CD4-positive, alpha-beta T cell treated with Interleukin-2 at 100 ng/mL for 4 hours (primary cell): ENCODE measurements at regions not wholly inside any gene's neighbourhood (a gene's known extent, or its start where the extent isn't known, plus 50 kb on each side); places are given as distances from the start of the nearest gene placed in this dataset.
"Not testable (repeated sequence)": the region's sequence is repeated elsewhere in the genome, so short reads cannot be mapped to it uniquely, and the experiment has no call there.

Source experiments
- DNase-seq: peaks from one replicate; pipeline ENCODE4 v3.0.0-alpha.2; 2020; ENCODE audit warnings: low spot score

- no peak for DNase-seq
Measured at GRCh38 chr4:138500869-138501268, 258.7 kb upstream of the SLC7A11 start.

DNA sequence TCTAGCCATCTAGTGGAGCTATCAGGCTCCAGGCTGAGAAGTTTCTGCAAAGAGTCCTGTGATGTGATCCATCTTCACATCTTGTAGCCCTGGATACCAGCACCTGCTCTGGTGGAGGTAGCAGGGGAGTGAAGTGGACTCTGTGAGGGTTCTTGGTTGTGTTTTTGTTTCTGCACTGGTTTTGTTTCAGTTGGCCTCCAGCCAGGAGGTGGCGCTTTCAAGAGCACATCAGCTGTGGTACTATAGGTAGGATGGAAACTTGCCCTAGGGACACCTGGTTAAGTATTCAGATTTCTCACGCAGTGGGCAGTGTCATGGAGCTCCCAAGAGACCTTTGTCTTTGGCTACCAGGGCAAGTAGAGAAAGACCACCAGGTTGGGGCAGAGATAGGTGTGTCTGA is 257.5 kb upstream of the SLC7A11 start:
- DNase-seq = no peak

DNA sequence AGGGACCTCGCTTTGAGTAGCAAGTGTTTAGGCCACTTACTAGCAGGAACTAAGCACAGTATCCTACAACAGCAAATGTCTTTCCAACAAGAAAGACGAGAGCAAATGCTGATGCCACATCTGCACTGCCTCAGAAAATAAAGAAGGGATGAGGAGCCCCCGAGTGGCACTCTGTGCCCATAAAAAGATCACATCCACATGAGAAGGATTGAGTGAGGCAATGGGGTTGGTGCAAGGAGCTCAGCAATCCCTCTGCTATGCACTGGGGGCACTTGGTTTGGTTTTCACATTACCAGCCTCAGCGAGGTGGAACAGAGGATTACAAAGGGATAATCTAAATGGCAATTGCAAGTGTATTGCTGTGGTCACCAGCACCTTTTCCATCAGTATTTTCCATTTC is 252.8 kb upstream of the SLC7A11 start:
- DNase-seq = no peak

DNA sequence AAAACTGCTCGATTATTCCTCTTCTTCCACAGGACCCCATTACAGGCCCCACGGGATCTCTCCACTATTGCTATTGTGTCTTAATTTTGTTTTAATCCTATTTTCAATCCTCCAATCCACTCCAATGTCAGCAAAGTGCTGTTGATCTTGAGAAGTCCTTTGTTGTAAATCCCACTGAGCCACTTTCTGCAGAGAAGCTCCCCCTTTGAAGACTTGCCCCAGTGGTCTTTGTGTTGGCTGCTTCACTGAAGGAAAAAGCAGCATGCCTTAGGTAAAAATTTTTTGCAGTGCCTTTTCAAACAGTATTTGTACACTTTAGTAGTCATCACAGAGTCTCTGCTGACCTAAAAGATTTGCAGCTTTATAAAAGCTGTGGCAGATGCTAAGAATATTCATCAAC is 252.0 kb upstream of the SLC7A11 start:
- no peak for DNase-seq

- no peak for DNase-seq
Measured at GRCh38 chr4:138492176-138492575, 250.0 kb upstream of the SLC7A11 start.

DNA sequence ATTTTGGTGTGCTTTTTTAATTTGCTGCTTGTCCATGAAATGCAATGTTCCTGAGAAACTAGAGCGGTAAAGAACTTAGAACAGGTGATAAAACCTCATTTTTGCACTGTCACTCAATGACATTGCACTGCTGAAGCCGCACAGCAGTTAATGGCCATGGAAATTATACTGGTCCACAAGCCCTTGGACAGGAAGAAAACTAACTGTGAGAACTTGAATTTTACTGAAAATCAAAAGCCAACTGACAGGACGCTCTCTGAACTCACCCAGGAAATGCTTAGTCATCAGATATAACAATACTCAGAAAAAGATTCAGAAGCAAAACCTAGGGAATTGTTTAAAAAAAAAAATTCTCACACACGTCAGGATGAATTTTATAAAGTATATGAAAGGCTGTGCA is 246.4 kb upstream of the SLC7A11 start:
- no peak for DNase-seq

- DNase-seq = no peak
Measured at GRCh38 chr4:138487670-138488069, 245.5 kb upstream of the SLC7A11 start.

GRCh38 chr4:138487230-138487629 is 245.1 kb upstream of the SLC7A11 start:
- no peak for DNase-seq

- no peak for DNase-seq
Measured at GRCh38 chr4:138485498-138485897, 243.3 kb upstream of the SLC7A11 start.

- DNase-seq = no peak
Measured at GRCh38 chr4:138475116-138475515, 233.0 kb upstream of the SLC7A11 start.

GRCh38 chr4:138473339-138473738 is 231.2 kb upstream of the SLC7A11 start:
- no peak for DNase-seq

DNA sequence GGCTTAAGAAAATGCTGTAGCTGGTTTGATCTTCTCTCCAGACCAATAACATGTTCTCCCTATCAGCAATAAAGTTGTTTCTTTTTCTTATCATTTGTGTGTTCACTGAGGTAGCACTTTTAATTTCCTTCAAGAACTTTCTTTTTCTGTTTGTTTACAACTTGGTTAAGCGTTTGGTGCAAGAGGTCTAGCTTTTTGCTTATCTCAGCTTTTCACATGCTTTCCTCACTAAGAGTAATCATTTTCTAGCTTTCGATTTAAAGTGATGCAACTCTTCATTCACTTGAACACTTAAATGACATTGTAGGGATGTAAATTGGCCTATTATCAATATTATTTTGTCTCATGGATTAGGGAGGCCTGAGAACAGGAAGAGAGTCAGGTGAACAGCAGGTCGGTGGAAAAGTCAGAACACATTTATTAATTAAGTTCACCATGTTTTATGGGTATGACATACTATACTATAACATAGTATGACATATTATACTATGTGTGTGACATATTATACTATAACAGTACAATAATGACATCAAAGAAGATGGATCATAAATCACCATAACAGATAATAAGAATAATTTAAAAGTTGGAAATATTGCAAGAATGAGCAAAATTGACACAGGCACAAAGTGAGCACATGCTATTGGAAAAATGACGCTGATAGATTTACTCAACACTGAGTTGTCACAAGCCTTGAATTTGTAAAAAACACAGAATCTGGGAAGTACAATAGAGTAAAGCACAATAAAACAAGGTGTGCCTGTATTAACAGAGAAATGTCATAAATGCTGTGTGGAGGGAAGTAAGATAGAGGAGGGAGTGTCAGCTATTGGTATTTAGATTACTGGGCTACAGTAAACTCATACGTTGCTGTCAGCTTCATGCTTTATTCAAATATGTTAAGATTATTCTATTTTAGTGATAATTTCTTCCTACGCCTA is 218.6 kb upstream of the SLC7A11 start:
- DNase-seq = no peak

DNA sequence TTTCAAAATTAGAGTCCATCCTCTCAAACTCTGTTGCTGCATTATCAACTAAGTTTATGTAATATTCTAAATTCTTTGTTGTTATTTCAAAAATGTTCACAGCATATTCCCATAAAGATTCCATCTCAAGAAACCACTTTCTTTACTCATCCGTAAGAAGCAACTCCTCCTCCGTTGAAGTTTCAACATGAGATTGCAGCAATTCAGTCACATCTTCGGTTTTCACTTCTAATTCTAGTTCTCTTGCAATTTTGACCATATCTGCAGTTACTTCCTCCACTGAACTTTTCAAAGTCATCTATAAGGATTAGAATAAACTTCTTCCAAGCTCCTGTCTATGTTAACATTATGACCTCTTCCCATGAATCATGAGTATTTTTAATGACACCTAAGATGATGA is 216.6 kb upstream of the SLC7A11 start:
- DNase-seq = no peak

- not testable (repeated sequence) for DNase-seq
Measured at GRCh38 chr4:138456349-138456748, 214.2 kb upstream of the SLC7A11 start.

- DNase-seq = no peak
Measured at GRCh38 chr4:138455097-138455496, 212.9 kb upstream of the SLC7A11 start.

DNA sequence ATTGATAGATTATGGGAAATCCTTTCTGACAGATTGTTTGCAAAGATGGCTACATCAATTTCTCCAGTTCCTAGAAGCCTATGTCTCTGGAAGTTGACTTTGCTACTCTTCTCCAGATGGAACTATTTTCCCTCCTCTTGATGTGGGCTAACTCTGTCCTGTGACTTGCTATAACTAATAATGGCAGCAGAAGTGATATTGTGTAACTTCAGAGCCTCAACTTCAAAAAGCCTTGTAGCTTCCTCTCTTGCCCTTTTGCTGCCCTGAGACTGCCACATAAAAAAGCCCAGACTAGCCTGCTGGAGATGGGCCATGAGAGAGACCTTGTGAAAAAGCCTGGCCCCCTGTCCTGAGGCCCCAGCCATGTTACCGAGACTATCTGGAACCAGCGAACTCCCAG is 210.7 kb upstream of the SLC7A11 start:
- DNase-seq = no peak

GRCh38 chr4:138451276-138451663 is 209.1 kb upstream of the SLC7A11 start:
- no peak for DNase-seq

DNA sequence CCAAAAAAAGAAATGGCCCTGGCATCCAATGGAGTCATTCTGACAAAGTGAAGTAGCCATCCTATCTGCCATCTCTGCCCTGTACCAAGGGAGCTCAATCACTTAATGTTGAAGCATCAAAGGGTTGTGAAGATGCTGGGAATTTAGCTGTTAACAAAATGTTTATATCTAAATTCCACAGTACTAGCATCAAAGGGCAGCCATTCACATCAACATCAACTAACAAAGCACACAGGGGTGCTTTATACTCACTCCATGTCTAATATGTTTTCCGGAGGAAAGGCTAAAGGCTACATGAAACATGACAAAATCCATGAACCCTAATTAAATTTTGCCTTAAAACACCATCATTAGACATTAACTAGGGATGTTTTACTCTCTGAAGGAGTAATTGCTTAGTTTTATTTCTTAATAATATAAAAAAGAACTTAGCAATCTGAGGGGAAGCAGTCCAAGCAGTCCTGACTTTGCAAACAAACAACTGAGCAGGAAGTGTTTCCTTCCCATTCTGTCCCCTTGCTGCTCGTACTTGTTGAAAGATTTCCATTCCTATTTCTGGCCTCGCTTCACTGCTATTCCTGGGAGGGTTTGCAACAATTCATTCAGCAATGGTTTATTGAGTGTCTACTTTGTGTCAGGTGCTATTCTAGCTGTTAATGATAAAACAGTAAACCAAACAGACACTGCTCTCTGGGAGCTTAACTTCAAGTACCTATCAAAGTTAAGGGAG is 208.6 kb upstream of the SLC7A11 start:
- no peak for DNase-seq

GRCh38 chr4:138449938-138450337 is 207.8 kb upstream of the SLC7A11 start:
- DNase-seq = no peak

DNA sequence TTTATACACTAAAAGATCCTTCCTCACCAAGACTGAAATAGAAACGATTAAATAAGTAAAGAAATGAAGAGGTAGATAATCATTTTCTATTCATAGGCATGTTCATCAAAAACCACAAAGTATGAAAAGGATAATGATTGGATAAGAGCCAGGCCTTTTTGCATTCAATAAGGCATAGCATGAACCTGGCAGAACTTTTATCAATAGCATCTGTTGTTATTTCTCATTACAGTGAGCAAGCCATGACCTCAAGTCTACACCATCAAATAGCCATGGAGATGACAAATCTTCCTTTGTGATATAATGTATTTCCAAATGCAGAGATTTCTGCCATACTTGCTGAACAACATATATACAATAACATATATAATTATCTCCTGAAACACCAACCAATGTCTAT is 206.0 kb upstream of the SLC7A11 start:
- no peak for DNase-seq

DNA sequence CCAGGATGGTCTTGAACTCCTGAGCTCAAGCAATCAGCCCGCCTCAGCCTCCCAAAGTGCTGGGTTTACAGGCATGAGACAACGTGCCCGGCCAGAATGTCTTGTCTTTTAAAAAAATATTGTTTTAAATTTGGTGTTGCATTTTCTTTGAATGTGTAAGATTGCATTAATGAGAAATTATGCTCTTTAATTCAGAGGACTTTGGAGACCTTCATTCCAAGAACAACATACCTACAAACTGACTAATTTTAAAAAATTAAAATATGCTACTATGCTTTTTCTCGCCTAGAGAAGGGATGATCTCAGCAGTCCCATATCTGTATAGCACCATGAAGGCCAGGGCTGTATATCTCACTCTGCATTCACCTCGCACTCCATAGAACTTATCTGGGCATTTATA is 204.3 kb upstream of the SLC7A11 start:
- no peak for DNase-seq

GRCh38 chr4:138445098-138445497 is 202.9 kb upstream of the SLC7A11 start:
- DNase-seq = no peak

DNA sequence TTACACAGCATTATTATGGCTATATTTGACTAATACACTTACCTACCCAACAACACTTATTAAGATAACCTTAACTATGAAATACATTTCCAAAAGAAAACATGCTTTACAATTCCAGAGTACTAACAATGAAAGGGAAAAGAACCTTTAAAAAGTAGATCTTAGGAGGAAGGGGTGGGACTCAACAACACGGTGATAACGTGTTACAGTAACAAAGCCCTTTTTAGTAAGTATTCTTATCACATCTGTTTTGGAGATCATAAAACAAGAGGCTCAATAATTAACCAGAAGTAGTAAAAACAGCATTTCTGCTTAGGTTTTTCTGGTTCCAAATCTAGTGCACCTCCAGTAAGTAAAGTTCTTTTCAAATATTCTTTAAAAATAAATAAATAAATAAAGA is 202.1 kb upstream of the SLC7A11 start:
- DNase-seq = no peak
